Body of pancreas (tissue), 4 donors: ENCODE measurements at regions not wholly inside any gene's neighbourhood (a gene's known extent, or its start where the extent isn't known, plus 50 kb on each side); places are given as distances from the start of the nearest gene placed in this dataset.

Experiments used
- ATAC-seq: fragments of 150-250 bp; one replicate; pipeline ENCODE4 v1.9.1; 2016
- DNase-seq, 4 donors: peaks; one replicate each; pipeline ENCODE4 v3.0.0-alpha.2; 2019
- H3K27ac ChIP-seq, 4 donors: fragments of 200-600 bp; sonication (generic); 1 replicate in 3 of 4; 2 replicates in 1 of 4; pipeline versions ENCODE4 v1.5.1 to v1.6.1; 2016 to 2019; ENCODE audit warnings: mild to moderate bottlenecking in 1 of 4, mixed read lengths in 1 of 4, moderate library complexity in 1 of 4
- H3K27me3 ChIP-seq, 2 donors: fragments of 200-600 bp; sonication (generic); one replicate each; pipeline ENCODE4 v1.6.0; 2016; ENCODE audit warnings: mild to moderate bottlenecking in 1 of 2
- H3K36me3 ChIP-seq, 2 donors: fragments of 200-600 bp; sonication (generic); replicated peaks in 1 of 2; 2 replicates each; pipeline ENCODE4 v1.5.1; 2016; ENCODE audit warnings: low read depth in 2 of 2; ENCODE audit not compliant: insufficient read depth in 1 of 2
- H3K4me1 ChIP-seq: fragments of 200-600 bp; sonication (generic); one replicate; pipeline ENCODE4 v1.6.0; 2016
- H3K4me3 ChIP-seq, 2 donors: fragments of 200-600 bp; sonication (generic); 1 replicate in 1 of 2; 2 replicates in 1 of 2; pipeline ENCODE4 v1.5.1; 2016 to 2019
- H3K9me3 ChIP-seq, 3 donors: fragments of 200-600 bp; sonication (generic); 1 replicate in 2 of 3; 2 replicates in 1 of 3; pipeline ENCODE4 v1.5.1; 2016
- CTCF ChIP-seq, 7 experiments: fragments of 450-650 bp in 4 of 7; fragments of 200-600 bp in 3 of 7; sonication (generic) in 3 of 7; IDR thresholded peaks; one replicate each; pipeline ENCODE4 v1.5.1; 2016 to 2019; ENCODE audit warnings: antibody characterized with exemption in 7 of 7
- POLR2A ChIP-seq, 3 donors: fragments of 450-650 bp; IDR thresholded peaks; one replicate each; pipeline ENCODE4 v1.6.1; 2016; ENCODE audit warnings: antibody characterized with exemption in 3 of 3, mild to moderate bottlenecking in 2 of 3
- WGBS, 2 donors: methylation state at CpG; one replicate each; pipeline ENCODE4 v1.1.5; 2017; 5-methylcytosine and 5-hydroxymethylcytosine counted together
- intact Hi-C: fragments of 100-400 bp; cut with DNase I; formaldehyde crosslinking; loops from one replicate; pipeline ENCODE4 v1.15.1; 2023

- DNase-seq (no peak), ATAC-seq (no peak)
- TF ChIP-seq POLR2A (IDR thresholded peaks at IDR 0.05), result no peak
- TF ChIP-seq CTCF (IDR thresholded peaks at IDR 0.05), result no peak
- H3K27me3 ChIP-seq, result no peaks in the 10 kb centered on the region
- WGBS, 2 donors, result 13 to 16% methylated on average over 10 of the region's 10 CpGs
- no peak overlapping the region for H3K27ac ChIP-seq
- intact Hi-C loops, result no loop called here
- no peaks in the 10 kb centered on the region for H3K4me1 ChIP-seq
- no peaks in the 10 kb centered on the region for H3K9me3 ChIP-seq
- no peak overlapping the region for H3K4me3 ChIP-seq
- no peaks in the 10 kb centered on the region for H3K36me3 ChIP-seq
These were observed 195.7 kb downstream of the LMBRD1 start for GRCh38 chr6:69601132-69601531.

GRCh38 chr6:69594405-69594804, 202.4 kb downstream of the LMBRD1 start:
- Histone ChIP-seq H3K4me3 (no peak overlapping the region), H3K27ac (no peak overlapping the region), H3K4me1 (no peaks in the 10 kb centered on the region), H3K27me3 (no peaks in the 10 kb centered on the region), H3K9me3 (no peaks in the 10 kb centered on the region), H3K36me3 (no peaks in the 10 kb centered on the region)
- ATAC-seq (no peak), DNase-seq (no peak)
- TF ChIP-seq POLR2A (IDR thresholded peaks at IDR 0.05) (no peak), CTCF (IDR thresholded peaks at IDR 0.05) (no peak)
- 89 to 100% methylated on average over 1 of the region's 1 CpG for WGBS, 2 donors
- intact Hi-C loops, result no loop called here

GRCh38 chr6:69593706-69594105, 203.1 kb downstream of the LMBRD1 start:
- no peak overlapping the region for H3K27ac ChIP-seq
- H3K36me3 ChIP-seq, result no peaks in the 10 kb centered on the region
- no peaks in the 10 kb centered on the region for H3K27me3 ChIP-seq
- no peaks in the 10 kb centered on the region for H3K4me1 ChIP-seq
- no peaks in the 10 kb centered on the region for H3K9me3 ChIP-seq
- intact Hi-C loops, result no loop called here
- TF ChIP-seq POLR2A (IDR thresholded peaks at IDR 0.05) (no peak), CTCF (IDR thresholded peaks at IDR 0.05) (no peak)
- no peak overlapping the region for H3K4me3 ChIP-seq
- ATAC-seq (no peak), DNase-seq (no peak)
- 63 to 66% methylated on average over 4 of the region's 4 CpGs for WGBS, 2 donors

- DNase-seq, result no peak
- H3K9me3 ChIP-seq, result no peaks in the 10 kb centered on the region
- no peaks in the 10 kb centered on the region for H3K4me1 ChIP-seq
- no peak for ATAC-seq
- no peaks in the 10 kb centered on the region for H3K36me3 ChIP-seq
- intact Hi-C loops, result no loop called here
- H3K4me3 ChIP-seq, result no peak overlapping the region
- no peak overlapping the region for H3K27ac ChIP-seq
- H3K27me3 ChIP-seq, result no peaks in the 10 kb centered on the region
- no peak for TF ChIP-seq POLR2A (IDR thresholded peaks at IDR 0.05)
- TF ChIP-seq CTCF (IDR thresholded peaks at IDR 0.05), result no peak
These were observed 207.2 kb downstream of the LMBRD1 start for GRCh38 chr6:69589626-69590025.

- no peaks in the 10 kb centered on the region for H3K36me3 ChIP-seq
- intact Hi-C loops, result no loop called here
- no peak overlapping the region for H3K4me3 ChIP-seq
- no peaks in the 10 kb centered on the region for H3K9me3 ChIP-seq
- no peak overlapping the region for H3K27ac ChIP-seq
- no peaks in the 10 kb centered on the region for H3K27me3 ChIP-seq
- TF ChIP-seq CTCF (IDR thresholded peaks at IDR 0.05), result no peak
- TF ChIP-seq POLR2A (IDR thresholded peaks at IDR 0.05), result no peak
- ATAC-seq, result peak; percentile 15
- H3K4me1 ChIP-seq, result no peaks in the 10 kb centered on the region
- 34 to 37% methylated on average over 9 of the region's 9 CpGs for WGBS, 2 donors
- no peak for DNase-seq
These were observed 211.7 kb downstream of the LMBRD1 start for GRCh38 chr6:69584913-69585729.
